ENCODE measurements at regions not wholly inside any gene's neighbourhood (a gene's known extent, or its start where the extent isn't known, plus 50 kb on each side); places are given as distances from the start of the nearest gene placed in this dataset.

- TF ChIP-seq CTCF (IDR thresholded peaks at IDR 0.05; ENCODE audit: insufficient read depth, low read length) = no peak
- no peak overlapping the region for H3K4me3 ChIP-seq (ENCODE audit: low read depth, low read length)
- DNase-seq (ENCODE audit: low read depth) = no peak
These were observed 53.9 kb upstream of the ADRA2C start for GRCh38 chr4:3712112-3712805.

GRCh38 chr4:3711183-3712111, 54.7 kb upstream of the ADRA2C start:
- DNase-seq (ENCODE audit: low read depth) = no peak
- TF ChIP-seq CTCF (IDR thresholded peaks at IDR 0.05; ENCODE audit: insufficient read depth, low read length) = no peak
- no peak overlapping the region for H3K4me3 ChIP-seq (ENCODE audit: low read depth, low read length)

- TF ChIP-seq CTCF (IDR thresholded peaks at IDR 0.05; ENCODE audit: insufficient read depth, low read length) = no peak
- no peak for DNase-seq (ENCODE audit: low read depth)
- no peak overlapping the region for H3K4me3 ChIP-seq (ENCODE audit: low read depth, low read length)
These were observed 55.6 kb upstream of the ADRA2C start for GRCh38 chr4:3710451-3711182.

- DNase-seq (ENCODE audit: low read depth) = no peak
- H3K4me3 ChIP-seq (ENCODE audit: low read depth, low read length) = no peak overlapping the region
- TF ChIP-seq CTCF (IDR thresholded peaks at IDR 0.05; ENCODE audit: insufficient read depth, low read length) = no peak
These were observed 56.2 kb upstream of the ADRA2C start for GRCh38 chr4:3709846-3710441.

GRCh38 chr4:3709061-3709845, 56.9 kb upstream of the ADRA2C start:
- no peak for TF ChIP-seq CTCF (IDR thresholded peaks at IDR 0.05; ENCODE audit: insufficient read depth, low read length)
- DNase-seq (ENCODE audit: low read depth) = no peak
- H3K4me3 ChIP-seq (ENCODE audit: low read depth, low read length) = no peak overlapping the region

GRCh38 chr4:3708611-3709010, 57.6 kb upstream of the ADRA2C start:
- no peak for TF ChIP-seq CTCF (IDR thresholded peaks at IDR 0.05; ENCODE audit: insufficient read depth, low read length)
- H3K4me3 ChIP-seq (ENCODE audit: low read depth, low read length) = no peak overlapping the region
- no peak for DNase-seq (ENCODE audit: low read depth)

Measured in fibroblast of the aortic adventitia (primary cell).